ENCODE measurements at regions not wholly inside any gene's neighbourhood (a gene's known extent, or its start where the extent isn't known, plus 50 kb on each side); places are given as distances from the start of the nearest gene placed in this dataset.

DNA sequence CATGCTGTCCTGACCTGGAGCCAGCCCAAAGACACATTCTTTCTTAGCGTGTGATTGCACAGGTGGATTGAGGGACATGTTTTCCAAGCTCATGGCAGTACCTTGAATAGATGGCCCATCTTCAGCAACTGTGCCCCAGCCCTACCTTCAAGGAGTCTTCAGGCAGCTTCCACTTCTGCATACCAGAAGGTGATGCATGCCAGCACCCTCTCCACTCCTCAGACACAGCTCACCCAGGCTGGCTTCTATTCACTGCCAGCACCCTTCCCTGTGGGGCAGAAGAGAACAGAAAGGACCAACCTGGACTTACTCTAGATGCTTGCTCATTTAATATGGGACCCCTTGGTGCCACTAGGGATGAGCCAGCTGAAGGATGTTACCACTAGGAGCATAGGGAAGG is 466.4 kb upstream of the ISX start:
- H3K36me3 ChIP-seq (ENCODE audit: control insufficient read depth, insufficient read depth, low read length), result no peaks in the 10 kb centered on the region
- H3K4me3 ChIP-seq (replicated peaks; ENCODE audit: low read depth, low read length), result no peak overlapping the region
- H3K27me3 ChIP-seq (replicated peaks; ENCODE audit: control insufficient read depth, insufficient read depth, low read length), result no peaks in the 10 kb centered on the region
- no peak for DNase-seq (ENCODE audit: extremely low read depth, insufficient read length)
- TF ChIP-seq, protein P1, sequence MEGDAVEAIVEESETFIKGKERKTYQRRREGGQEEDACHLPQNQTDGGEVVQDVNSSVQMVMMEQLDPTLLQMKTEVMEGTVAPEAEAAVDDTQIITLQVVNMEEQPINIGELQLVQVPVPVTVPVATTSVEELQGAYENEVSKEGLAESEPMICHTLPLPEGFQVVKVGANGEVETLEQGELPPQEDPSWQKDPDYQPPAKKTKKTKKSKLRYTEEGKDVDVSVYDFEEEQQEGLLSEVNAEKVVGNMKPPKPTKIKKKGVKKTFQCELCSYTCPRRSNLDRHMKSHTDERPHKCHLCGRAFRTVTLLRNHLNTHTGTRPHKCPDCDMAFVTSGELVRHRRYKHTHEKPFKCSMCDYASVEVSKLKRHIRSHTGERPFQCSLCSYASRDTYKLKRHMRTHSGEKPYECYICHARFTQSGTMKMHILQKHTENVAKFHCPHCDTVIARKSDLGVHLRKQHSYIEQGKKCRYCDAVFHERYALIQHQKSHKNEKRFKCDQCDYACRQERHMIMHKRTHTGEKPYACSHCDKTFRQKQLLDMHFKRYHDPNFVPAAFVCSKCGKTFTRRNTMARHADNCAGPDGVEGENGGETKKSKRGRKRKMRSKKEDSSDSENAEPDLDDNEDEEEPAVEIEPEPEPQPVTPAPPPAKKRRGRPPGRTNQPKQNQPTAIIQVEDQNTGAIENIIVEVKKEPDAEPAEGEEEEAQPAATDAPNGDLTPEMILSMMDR (IDR thresholded peaks at IDR 0.05; ENCODE audit: insufficient read depth, low read length, poor library complexity, severe bottlenecking), result no peak

DNA sequence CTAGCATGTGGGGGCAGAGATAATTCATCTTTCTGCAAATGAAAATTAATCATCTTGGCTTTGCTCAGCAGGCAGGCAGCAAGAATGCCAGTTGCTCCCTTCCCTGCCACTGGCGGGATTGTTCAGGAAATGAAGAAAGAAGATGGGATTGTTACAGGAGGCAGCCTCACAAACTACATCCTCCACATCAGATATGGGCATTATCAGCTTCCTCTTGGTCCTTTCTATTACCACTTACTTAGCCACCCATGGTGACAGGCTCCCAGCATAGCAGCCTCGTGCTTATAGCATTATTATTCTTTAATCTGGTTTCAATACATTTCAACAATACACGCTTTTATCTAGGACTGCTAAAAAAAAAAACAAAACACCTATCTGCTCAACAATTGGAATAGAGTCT is 461.6 kb upstream of the ISX start:
- no peaks in the 10 kb centered on the region for H3K36me3 ChIP-seq (ENCODE audit: control insufficient read depth, insufficient read depth, low read length)
- TF ChIP-seq, protein P1 (IDR thresholded peaks at IDR 0.05; ENCODE audit: insufficient read depth, low read length, poor library complexity, severe bottlenecking), result no peak
- DNase-seq (ENCODE audit: extremely low read depth, insufficient read length), result no peak
- no peaks in the 10 kb centered on the region for H3K27me3 ChIP-seq (replicated peaks; ENCODE audit: control insufficient read depth, insufficient read depth, low read length)
- H3K4me3 ChIP-seq (replicated peaks; ENCODE audit: low read depth, low read length), result no peak overlapping the region

DNA sequence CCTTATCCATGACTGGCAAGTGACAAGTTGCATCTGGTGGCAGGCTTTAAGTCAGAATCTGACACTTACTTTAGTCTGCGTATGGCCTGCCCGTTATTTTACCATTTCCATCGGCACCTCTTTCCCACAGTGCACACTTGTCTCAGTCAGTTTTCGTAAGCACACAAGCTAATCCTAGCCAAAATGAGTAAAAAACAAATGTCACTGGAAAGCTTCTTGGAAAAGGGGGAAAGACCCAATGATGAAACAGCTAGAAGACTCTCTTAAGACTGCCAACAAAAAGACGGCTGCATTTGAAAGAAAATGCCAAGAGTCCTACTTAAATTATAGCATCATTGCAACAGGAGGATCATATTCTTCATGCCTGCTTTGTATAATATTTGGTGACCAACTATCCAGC is 457.9 kb upstream of the ISX start:
- Histone ChIP-seq H3K27me3 (replicated peaks; ENCODE audit: control insufficient read depth, insufficient read depth, low read length) (no peaks in the 10 kb centered on the region), H3K4me3 (replicated peaks; ENCODE audit: low read depth, low read length) (no peak overlapping the region), H3K36me3 (ENCODE audit: control insufficient read depth, insufficient read depth, low read length) (no peaks in the 10 kb centered on the region)
- no peak for DNase-seq (ENCODE audit: extremely low read depth, insufficient read length)
- TF ChIP-seq, protein P1 (IDR thresholded peaks at IDR 0.05; ENCODE audit: insufficient read depth, low read length, poor library complexity, severe bottlenecking), result no peak

DNA sequence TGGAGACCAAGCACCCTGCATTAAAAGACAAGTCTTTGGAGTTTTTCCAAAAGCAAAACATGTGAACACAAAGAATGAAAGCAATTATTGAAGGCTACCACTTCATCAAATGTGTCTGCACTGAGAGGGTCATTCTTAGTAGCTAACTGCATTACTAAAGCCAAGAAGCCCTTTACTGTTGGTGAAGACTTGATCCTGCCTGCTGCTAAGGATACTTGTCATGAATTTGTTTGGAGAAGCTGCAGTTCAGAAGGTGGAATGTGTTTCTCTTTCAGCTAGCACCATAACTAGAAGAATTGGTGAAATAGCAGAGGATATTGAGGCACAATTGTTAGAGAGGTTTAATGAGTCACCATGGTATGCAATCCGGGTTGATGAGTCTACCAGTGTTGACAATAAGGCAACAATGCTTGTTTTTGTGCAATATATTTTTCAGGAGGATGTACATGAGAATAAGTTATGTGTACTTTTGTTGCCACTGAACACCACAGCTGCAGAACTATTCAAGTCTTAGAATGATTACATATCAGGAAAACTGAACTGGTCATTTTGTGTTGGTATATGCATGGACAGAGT is 457.3 kb upstream of the ISX start:
- Histone ChIP-seq H3K27me3 (replicated peaks; ENCODE audit: control insufficient read depth, insufficient read depth, low read length) (no peaks in the 10 kb centered on the region), H3K4me3 (replicated peaks; ENCODE audit: low read depth, low read length) (no peak overlapping the region), H3K36me3 (ENCODE audit: control insufficient read depth, insufficient read depth, low read length) (no peaks in the 10 kb centered on the region)
- TF ChIP-seq, protein P1 (IDR thresholded peaks at IDR 0.05; ENCODE audit: insufficient read depth, low read length, poor library complexity, severe bottlenecking), result no peak
- no peak for DNase-seq (ENCODE audit: extremely low read depth, insufficient read length)

DNA sequence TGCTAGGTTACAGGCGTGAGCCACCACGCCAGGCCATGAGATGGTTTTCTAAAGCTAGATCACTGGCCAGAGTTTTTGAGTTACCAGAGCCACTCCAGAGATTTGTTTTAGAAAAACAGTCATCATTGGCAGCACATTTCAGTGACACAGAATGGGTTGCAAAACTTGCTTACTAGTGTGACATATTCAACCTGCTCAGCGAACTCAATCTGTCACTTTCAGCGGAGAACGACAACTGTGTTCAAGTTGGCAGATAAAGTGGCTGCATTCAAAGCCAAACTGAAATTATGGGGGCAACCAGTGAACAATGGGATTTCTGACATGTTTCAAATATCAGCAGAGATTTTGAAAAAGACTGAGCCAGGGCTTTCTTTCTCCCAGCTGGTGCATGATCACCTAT is 456.3 kb upstream of the ISX start:
- no peak for DNase-seq (ENCODE audit: extremely low read depth, insufficient read length)
- no peaks in the 10 kb centered on the region for H3K36me3 ChIP-seq (ENCODE audit: control insufficient read depth, insufficient read depth, low read length)
- no peak overlapping the region for H3K4me3 ChIP-seq (replicated peaks; ENCODE audit: low read depth, low read length)
- TF ChIP-seq, protein P1 (IDR thresholded peaks at IDR 0.05; ENCODE audit: insufficient read depth, low read length, poor library complexity, severe bottlenecking), result no peak
- H3K27me3 ChIP-seq (replicated peaks; ENCODE audit: control insufficient read depth, insufficient read depth, low read length), result no peaks in the 10 kb centered on the region

DNA sequence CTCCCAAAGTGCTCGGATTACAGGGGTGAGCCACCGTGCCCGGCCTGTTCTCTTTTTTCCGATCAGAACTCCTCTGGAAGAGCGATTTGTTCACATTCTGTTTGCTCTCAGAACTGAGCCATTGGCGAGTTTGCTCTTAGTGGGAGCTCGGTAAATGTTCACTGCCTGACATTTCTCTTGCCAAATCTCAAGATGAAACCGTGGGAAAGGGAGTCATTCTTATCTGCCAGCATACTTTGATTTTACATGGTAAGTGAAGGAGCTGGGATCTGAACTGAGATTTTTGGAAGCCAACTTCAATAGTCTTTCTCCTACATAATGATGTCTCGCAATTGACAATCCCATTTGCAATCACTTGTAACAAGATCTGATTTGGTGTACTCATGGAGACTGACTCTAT is 445.8 kb upstream of the ISX start:
- no peaks in the 10 kb centered on the region for H3K36me3 ChIP-seq (ENCODE audit: control insufficient read depth, insufficient read depth, low read length)
- H3K4me3 ChIP-seq (replicated peaks; ENCODE audit: low read depth, low read length), result no peak overlapping the region
- no peaks in the 10 kb centered on the region for H3K27me3 ChIP-seq (replicated peaks; ENCODE audit: control insufficient read depth, insufficient read depth, low read length)
- TF ChIP-seq, protein P1 (IDR thresholded peaks at IDR 0.05; ENCODE audit: insufficient read depth, low read length, poor library complexity, severe bottlenecking), result no peak
- DNase-seq (ENCODE audit: extremely low read depth, insufficient read length), result no peak

All from GM06990 (cell line).